Activated effector memory CD4-positive, alpha-beta T cell treated with anti-CD3 and anti-CD28 coated beads, Interleukin-2, amount 50 U/mL, for 16 hours (primary cell): ENCODE measurements at regions not wholly inside any gene's neighbourhood (a gene's known extent, or its start where the extent isn't known, plus 50 kb on each side); places are given as distances from the start of the nearest gene placed in this dataset.
"Not testable (repeated sequence)": the region's sequence is repeated elsewhere in the genome, so short reads cannot be mapped to it uniquely, and the experiment has no call there.

Experiments used
- DNase-seq: peaks from one replicate; pipeline ENCODE4 v3.0.0-alpha.2; 2020

- DNase-seq = no peak
Observed at GRCh38 chr17:21517538-21518293, 141.6 kb downstream of the KCNJ12 start.

GRCh38 chr17:21522755-21523336, 146.7 kb downstream of the KCNJ12 start:
- no peak for DNase-seq

GRCh38 chr17:21523497-21524210, 147.5 kb downstream of the KCNJ12 start:
- DNase-seq = no peak

- no peak for DNase-seq
Observed at GRCh38 chr17:21524211-21524591, 148.0 kb downstream of the KCNJ12 start.

- no peak for DNase-seq
Observed at GRCh38 chr17:21525464-21526130, 149.4 kb downstream of the KCNJ12 start.

- no peak for DNase-seq
Observed at GRCh38 chr17:21528031-21528695, 152.0 kb downstream of the KCNJ12 start.

- DNase-seq = no peak
Observed at GRCh38 chr17:21530311-21530710, 154.2 kb downstream of the KCNJ12 start.

- no peak for DNase-seq
Observed at GRCh38 chr17:21530841-21531240, 154.7 kb downstream of the KCNJ12 start.

GRCh38 chr17:21532763-21533385, 156.7 kb downstream of the KCNJ12 start:
- DNase-seq = no peak

GRCh38 chr17:21535686-21536375, 156.5 kb upstream of the KCNJ18 start:
- DNase-seq = no peak

- no peak for DNase-seq
Observed at GRCh38 chr17:21537302-21537701, 155.0 kb upstream of the KCNJ18 start.

- no peak for DNase-seq
Observed at GRCh38 chr17:21538615-21539014, 153.7 kb upstream of the KCNJ18 start.

GRCh38 chr17:21539146-21539545, 153.2 kb upstream of the KCNJ18 start:
- DNase-seq = no peak

GRCh38 chr17:21540502-21540901, 151.8 kb upstream of the KCNJ18 start:
- DNase-seq = no peak

- no peak for DNase-seq
Observed at GRCh38 chr17:21542070-21542469, 150.3 kb upstream of the KCNJ18 start.

- no peak for DNase-seq
Observed at GRCh38 chr17:21542991-21543390, 149.3 kb upstream of the KCNJ18 start.

GRCh38 chr17:21545064-21545463, 147.3 kb upstream of the KCNJ18 start:
- DNase-seq = no peak

- DNase-seq = no peak
Observed at GRCh38 chr17:21548236-21548635, 144.1 kb upstream of the KCNJ18 start.

- DNase-seq = no peak
Observed at GRCh38 chr17:21549107-21549687, 143.1 kb upstream of the KCNJ18 start.

GRCh38 chr17:21550031-21550430, 142.3 kb upstream of the KCNJ18 start:
- DNase-seq = not testable (repeated sequence)

GRCh38 chr17:21551081-21551881, 141.0 kb upstream of the KCNJ18 start:
- peak; percentile 93 for DNase-seq
